22Rv1 (cell line): ENCODE measurements at regions not wholly inside any gene's neighbourhood (a gene's known extent, or its start where the extent isn't known, plus 50 kb on each side); places are given as distances from the start of the nearest gene placed in this dataset.

Experiments
- CTCF ChIP-seq: fragments of 450-650 bp; IDR thresholded peaks from 2 replicates; pipeline ENCODE4 v1.5.1; 2017; ENCODE audit warnings: mild to moderate bottlenecking
- ZFX ChIP-seq: fragments of 450-650 bp; IDR thresholded peaks from 2 replicates; pipeline ENCODE4 v1.6.1; 2017; ENCODE audit warnings: antibody characterized with exemption, borderline replicate concordance

- no peak for TF ChIP-seq CTCF
- TF ChIP-seq ZFX = no peak
Observed at GRCh38 chr17:72397223-72397667, 276.4 kb downstream of the SOX9 start.
